T47D (cell line): ENCODE measurements at regions not wholly inside any gene's neighbourhood (a gene's known extent, or its start where the extent isn't known, plus 50 kb on each side); places are given as distances from the start of the nearest gene placed in this dataset.

ENCODE experiments used
- DNase-seq, 2 experiments: peaks; one replicate each; pipeline versions ENCODE4 v3.0.0 to v3.0.0-alpha.2; 2011 to 2012; ENCODE audit warnings: low read depth in 1 of 2, low spot score in 1 of 2
- JUND ChIP-seq: IDR thresholded peaks from 2 replicates; pipeline ENCODE4 v1.6.1; 2012; ENCODE audit warnings: low read depth
- in situ Hi-C: cut with HindIII; loops from 2 replicates; pipeline ENCODE4 v1.10.0; 2016; ENCODE audit warnings: low sequenced_read_pairs, low pct_unique_long_range_greater_than_20kb

DNA sequence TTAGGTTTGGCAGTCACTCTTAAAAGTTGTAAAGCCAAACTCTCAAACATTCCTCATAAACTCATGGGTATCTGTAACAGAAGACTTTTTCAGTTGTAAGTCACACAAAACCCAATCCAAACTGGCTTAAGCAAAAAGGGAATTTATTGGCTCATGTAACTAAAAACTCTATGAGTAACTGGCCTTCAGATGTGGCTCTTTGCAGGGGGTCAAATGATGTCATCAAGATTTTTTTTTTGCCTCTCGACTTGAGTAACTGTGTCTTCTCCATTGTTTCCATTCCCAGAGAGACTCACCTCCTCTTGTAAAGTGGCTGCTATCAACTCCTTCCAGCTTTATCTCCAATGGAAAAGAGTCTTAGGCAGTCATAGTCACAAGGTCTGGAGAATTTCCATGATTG, 645.0 kb downstream of the DHX35 start:
- no peak for TF ChIP-seq JUND
- no peak for DNase-seq
- in situ Hi-C loops, result no loop called here

DNA sequence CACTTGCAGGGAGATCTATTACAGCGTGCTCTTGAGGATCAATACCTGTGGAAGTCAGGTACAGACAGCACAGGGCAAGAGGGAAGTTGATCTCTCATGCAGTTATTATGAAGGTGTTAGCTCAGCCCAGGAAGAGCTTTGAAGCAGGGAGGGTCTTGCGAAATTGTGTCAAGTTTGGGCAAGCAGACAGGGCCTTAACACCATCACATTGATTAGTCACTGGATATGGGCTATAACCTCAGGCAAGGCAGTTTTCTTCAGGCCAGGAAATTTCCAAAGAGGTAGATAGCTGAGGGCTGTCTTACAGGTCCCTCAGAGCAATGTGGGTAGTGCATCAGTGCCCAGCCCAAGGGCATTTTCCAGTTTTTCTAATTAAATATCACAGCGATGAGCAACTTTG, 643.8 kb downstream of the DHX35 start:
- in situ Hi-C loops, result no loop called here
- no peak for DNase-seq
- TF ChIP-seq JUND, result no peak

DNA sequence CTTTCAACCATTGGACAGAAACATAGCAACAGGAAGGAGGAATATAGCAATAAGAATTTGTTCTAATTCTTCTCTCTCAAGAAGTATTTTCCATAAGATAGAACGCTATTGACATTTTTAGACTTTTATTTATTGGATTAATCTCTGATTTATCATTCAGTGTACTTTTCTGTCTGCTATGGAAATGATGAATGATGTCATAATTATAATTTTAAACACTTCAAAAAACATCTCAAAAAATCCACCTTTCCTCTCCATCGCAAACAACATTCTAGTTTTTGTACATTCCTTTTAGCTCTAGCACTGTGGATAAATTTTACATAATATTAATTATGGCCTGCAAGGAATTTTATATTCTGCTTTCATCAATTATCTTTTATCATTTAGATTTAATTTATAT, 643.2 kb downstream of the DHX35 start:
- no peak for TF ChIP-seq JUND
- in situ Hi-C loops, result no loop called here
- no peak for DNase-seq

DNA sequence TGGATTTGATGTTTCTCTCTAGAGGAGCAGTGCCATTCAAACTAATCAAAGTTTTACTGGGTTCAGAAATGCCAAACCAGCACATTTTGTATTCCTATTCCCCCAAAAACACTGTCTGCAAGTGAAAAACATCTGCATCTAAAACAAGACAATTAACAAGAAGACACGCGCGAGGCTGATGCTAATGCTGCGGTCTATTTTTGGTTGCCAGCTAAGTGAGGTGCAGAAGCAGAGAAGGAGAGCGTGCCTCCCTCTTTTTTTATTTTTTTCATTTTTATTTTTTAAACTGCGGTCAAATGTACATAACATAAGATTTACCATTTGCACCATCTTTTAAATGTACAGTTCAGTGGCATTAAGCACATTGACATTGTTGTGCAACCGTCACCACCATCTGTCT, 641.1 kb downstream of the DHX35 start:
- DNase-seq, result no peak
- in situ Hi-C loops, result no loop called here
- no peak for TF ChIP-seq JUND

DNA sequence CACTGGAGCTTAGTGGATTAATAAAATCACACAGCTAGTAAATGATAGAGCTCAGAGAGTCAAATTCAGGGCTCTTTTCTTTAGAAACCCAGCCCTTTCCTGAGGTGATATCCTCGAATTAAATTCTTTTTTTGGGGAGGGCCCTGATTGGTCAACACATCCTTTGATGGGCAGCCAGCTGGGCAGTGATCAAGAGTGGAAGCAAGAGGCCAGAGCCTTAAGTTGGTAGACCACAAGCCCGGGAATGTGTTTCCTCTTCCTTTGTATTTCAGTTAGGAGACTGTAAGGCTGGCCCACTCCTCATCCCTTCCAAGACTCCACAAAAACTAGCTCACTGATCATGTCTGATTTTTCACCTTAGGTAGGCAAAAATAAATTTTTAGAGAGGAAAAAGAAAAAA, 640.5 kb downstream of the DHX35 start:
- TF ChIP-seq JUND, result no peak
- no peak for DNase-seq
- in situ Hi-C loops, result no loop called here

DNA sequence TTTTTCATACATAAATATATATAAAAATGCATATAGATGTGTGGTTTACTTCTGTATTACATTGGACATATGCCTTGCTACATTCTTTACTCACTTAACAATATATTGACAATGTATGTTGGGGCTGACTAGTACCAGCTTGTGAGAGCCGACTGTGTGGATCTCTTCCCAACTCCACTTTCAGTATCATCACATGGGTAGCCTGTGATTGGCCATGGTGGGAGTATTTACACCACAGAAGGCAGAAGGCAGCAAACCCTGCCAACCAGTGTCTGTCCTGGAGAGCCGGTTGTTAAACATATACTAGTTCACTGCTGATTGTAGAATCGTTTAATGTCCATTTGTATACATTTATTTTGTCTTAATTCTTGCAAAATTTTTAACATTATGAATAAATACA, 638.7 kb downstream of the DHX35 start:
- TF ChIP-seq JUND, result no peak
- in situ Hi-C loops, result no loop called here

DNA sequence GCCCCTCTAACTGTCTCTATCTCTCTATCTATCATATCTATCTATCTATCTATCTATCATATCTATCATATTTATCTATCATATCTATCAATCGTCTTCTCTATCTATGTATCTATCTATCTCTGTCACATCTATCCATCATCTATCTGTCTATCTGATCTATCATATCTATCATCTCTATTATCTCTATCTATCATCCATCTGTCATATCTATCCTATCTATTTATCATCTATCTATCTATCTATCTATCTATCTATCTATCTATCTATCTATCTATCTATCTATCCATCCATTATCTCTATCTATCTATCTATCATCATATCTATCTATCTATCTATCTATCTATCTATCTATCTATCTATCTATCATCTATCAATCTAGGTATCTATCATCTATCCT, 638.0 kb downstream of the DHX35 start:
- in situ Hi-C loops, result no loop called here
- TF ChIP-seq JUND, result no peak
- no peak for DNase-seq

More for the DNA sequence above, 638.7 kb downstream of the DHX35 start:
- no peak for DNase-seq

DNA sequence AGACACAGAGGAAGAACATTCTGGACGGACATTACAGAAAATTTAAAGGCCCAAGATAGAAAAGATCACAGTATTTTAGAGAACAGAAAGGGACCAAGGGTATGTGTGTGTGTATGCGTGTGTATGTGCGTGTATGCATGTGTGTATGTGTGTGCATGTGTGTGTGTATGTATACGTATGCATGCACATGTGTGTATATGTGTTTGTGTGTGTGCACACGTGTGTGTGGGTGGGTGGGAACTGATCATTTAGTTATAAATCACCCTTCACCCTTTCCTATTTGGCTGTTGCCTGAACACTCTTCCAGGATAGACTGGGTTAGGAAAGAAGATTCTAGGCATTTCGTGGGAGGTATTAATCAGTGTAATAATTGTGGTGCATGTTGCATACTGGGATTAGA, 634.4 kb downstream of the DHX35 start:
- in situ Hi-C loops, result no loop called here

DNA sequence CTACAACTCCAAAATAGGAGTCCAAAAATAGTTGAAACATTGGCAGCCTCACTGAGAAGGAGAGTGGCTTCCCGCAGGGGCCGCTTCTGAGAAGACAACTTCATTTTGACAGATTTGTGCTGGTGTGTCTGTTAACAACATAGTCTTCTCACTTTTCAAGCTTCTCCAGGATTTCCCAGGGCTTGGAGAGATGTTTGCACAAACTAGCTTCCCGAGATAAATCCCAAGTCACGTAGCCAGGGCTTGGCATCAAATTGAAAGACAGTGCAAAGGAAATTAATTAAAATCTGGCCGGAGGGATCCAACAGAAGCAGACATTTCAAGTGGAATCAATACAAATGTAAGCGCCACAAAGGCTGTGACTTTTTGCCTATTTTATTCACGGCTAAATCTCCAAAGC, 630.2 kb downstream of the DHX35 start:
- TF ChIP-seq JUND, result no peak
- in situ Hi-C loops, result no loop called here

More for the DNA sequence above, 634.4 kb downstream of the DHX35 start:
- DNase-seq, result no peak
- no peak for TF ChIP-seq JUND

DNA sequence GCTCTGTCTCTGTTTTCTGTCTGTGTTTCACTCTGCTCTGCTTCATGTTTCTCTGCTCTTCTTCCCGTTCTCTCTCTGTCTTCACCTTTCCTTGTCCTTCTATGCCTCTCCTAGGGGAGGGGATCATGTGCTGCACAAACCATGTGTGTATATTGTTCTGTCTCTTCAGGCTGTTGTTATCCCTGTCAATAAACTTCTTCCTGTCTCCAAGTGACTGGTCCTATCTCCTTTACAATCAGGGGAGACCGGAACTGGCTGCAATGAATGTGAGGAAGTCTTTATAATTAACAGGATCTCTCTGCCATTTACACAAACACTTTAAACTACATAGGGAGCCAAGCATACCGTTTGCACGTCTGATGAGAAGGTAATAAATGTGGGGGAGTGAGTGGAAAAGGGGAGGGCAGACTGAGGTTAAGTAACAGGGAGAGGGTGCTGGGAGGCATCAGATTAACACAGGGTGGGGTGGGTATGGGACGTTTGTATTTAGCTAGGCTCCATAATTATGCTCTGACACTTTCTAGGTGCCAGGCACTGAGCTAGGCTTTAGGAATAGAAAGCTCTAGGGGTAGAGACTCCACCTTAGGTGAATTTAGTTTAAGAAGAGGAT, 626.1 kb downstream of the DHX35 start:
- TF ChIP-seq JUND, result no peak
- DNase-seq, result no peak
- in situ Hi-C loops, result no loop called here

More for the DNA sequence above, 630.2 kb downstream of the DHX35 start:
- no peak for DNase-seq

DNA sequence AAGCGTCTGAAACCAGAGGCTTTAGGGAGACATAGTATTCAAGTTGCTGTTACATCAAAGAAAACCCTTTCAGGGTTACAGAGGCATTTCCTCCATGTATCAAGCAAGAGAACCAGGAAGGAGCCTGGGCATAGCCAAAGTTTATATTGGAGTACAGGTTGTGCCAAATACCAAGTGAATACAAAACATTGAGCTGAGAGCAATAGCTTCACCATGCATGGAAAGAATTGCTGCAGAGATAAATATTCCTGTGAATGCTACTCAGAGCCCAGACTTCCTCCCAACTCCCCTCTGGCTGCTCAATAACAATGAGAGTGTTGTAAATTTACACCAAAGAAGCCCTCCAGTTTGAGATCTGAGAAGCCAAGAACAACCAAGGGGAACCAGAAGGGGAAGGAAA, 618.9 kb downstream of the DHX35 start:
- in situ Hi-C loops, result no loop called here
- TF ChIP-seq JUND, result no peak
- no peak for DNase-seq

DNA sequence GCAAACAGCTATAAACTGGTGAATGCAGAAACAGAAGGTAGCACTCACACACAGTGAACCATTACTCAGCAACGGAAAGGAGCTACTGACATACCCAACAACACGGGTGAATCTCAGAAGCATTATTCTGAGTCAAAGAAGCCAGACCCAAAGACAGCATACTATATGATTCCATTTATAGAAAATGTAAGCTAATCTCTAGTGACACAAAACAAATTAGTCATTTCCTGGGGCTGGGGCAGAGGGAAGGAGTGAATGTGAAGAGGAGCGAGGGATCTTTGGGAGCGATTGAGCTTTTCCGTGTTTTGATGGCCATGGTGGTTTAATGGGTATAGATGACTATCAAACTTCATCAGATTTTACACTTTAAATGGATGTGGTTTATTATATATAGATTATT, 614.6 kb downstream of the DHX35 start:
- no peak for DNase-seq
- in situ Hi-C loops, result no loop called here
- no peak for TF ChIP-seq JUND

DNA sequence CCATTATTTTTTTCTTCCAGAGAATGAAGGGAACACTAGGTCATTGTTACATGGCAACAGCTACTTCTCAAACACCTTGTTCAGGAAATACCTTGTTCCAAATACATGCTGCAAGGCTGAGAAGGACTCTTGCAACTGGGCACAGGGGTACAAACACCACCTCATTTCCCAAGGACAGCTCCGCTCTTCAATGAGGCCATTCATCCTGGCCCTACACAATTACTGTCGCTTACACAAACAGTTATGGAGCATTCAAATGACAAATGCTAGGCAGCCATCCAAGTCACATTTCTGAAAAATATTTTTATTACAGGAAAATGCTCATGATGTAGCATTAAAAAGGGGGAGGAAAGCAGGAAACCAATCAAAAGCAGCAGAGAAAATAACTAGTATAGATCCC, 611.9 kb downstream of the DHX35 start:
- in situ Hi-C loops, result no loop called here
- no peak for TF ChIP-seq JUND
- DNase-seq, result no peak

DNA sequence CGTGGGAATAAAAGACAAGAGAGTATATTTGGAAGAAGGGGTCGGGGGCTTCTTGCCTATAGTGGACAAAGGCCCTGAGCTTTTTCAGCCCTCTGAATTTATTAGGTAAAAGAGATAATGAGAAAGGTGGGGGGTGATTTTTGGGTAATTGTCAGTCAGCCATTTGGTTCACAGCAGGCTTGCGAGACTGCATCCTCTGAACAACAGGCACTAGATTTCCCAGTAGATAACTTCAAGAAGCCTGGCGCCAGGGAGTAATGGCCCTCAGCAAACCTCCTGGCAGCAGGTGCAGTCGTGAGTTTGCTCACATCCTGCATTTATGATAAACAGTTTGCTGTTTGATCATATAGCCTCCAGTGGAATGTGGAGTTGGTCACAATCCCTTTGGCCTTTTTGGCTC, 609.0 kb downstream of the DHX35 start:
- in situ Hi-C loops, result no loop called here
- DNase-seq, result no peak
- no peak for TF ChIP-seq JUND
